ENCODE measurements at regions not wholly inside any gene's neighbourhood (a gene's known extent, or its start where the extent isn't known, plus 50 kb on each side); places are given as distances from the start of the nearest gene placed in this dataset.

GRCh38 chr13:112240076-112240475 is 136.1 kb upstream of the SPACA7 start:
- Histone ChIP-seq H3K9me2 (ENCODE audit: insufficient read depth) (no peaks in the 10 kb centered on the region; the same call in 1 of the 2 replicates), H2AFZ (no peak overlapping the region), H3K4me3 (no peak overlapping the region), H3K4me1 (ENCODE audit: insufficient read depth) (peaks cover 8% of the 10 kb centered on the region; the same call in 1 of the 2 replicates), H4K20me1 (replicated peaks; ENCODE audit: insufficient read depth) (no peaks in the 10 kb centered on the region), H3K36me3 (ENCODE audit: insufficient read depth) (no peaks in the 10 kb centered on the region), H3K27me3 (ENCODE audit: insufficient read depth) (no peaks in the 10 kb centered on the region), H3K27ac (ENCODE audit: low read depth) (no peak overlapping the region), H3F3A (replicated peaks; ENCODE audit: low read depth) (no peaks in the 10 kb centered on the region), H3K79me2 (replicated peaks; ENCODE audit: insufficient read depth) (no peaks in the 10 kb centered on the region), H3K4me2 (no peak overlapping the region)
- Mint-ChIP-seq H3K27ac (no peak overlapping the region), H3K36me3 (ENCODE audit: low read depth) (peaks cover 12% of the 10 kb centered on the region; the same call in 2 of the 3 replicates), H3K4me1 (peaks cover 7% of the 10 kb centered on the region; the same call in 2 of the 3 replicates), H3K9me3 (peaks cover 17% of the 10 kb centered on the region), H3K4me3 (no peak overlapping the region), H3K27me3 (ENCODE audit: insufficient read depth, low read depth, poor library complexity) (peaks cover 10% of the 10 kb centered on the region)
- no peak for TF ChIP-seq EZH2phosphoT487 (IDR thresholded peaks at IDR 0.05; ENCODE audit: unreplicated experiment)
- TF ChIP-seq POLR2AphosphoS5 (IDR thresholded peaks at IDR 0.05; ENCODE audit: low read depth) = no peak
- no peak for TF ChIP-seq CREB1 (CRISPR knock-in tag; IDR thresholded peaks at IDR 0.05; ENCODE audit: low read depth)
- no peak for TF ChIP-seq STAT1 (IDR thresholded peaks at IDR 0.05; ENCODE audit: unreplicated experiment)
- no peak for TF ChIP-seq JUNB (IDR thresholded peaks at IDR 0.05; ENCODE audit: unreplicated experiment)
- TF ChIP-seq EZH2 (IDR thresholded peaks at IDR 0.05; ENCODE audit: low read depth, unreplicated experiment) = no peak
- TF ChIP-seq ZNF331 (CRISPR knock-in tag; IDR thresholded peaks at IDR 0.05; ENCODE audit: low read depth) = no peak
- no peak for TF ChIP-seq ZNF114 (CRISPR knock-in tag; IDR thresholded peaks at IDR 0.05)
- TF ChIP-seq, protein P1, sequence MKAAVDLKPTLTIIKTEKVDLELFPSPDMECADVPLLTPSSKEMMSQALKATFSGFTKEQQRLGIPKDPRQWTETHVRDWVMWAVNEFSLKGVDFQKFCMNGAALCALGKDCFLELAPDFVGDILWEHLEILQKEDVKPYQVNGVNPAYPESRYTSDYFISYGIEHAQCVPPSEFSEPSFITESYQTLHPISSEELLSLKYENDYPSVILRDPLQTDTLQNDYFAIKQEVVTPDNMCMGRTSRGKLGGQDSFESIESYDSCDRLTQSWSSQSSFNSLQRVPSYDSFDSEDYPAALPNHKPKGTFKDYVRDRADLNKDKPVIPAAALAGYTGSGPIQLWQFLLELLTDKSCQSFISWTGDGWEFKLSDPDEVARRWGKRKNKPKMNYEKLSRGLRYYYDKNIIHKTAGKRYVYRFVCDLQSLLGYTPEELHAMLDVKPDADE (IDR thresholded peaks at IDR 0.05) = no peak
- TF ChIP-seq NANOG (IDR thresholded peaks at IDR 0.05; ENCODE audit: borderline replicate concordance) = no peak
- TF ChIP-seq, protein P2, sequence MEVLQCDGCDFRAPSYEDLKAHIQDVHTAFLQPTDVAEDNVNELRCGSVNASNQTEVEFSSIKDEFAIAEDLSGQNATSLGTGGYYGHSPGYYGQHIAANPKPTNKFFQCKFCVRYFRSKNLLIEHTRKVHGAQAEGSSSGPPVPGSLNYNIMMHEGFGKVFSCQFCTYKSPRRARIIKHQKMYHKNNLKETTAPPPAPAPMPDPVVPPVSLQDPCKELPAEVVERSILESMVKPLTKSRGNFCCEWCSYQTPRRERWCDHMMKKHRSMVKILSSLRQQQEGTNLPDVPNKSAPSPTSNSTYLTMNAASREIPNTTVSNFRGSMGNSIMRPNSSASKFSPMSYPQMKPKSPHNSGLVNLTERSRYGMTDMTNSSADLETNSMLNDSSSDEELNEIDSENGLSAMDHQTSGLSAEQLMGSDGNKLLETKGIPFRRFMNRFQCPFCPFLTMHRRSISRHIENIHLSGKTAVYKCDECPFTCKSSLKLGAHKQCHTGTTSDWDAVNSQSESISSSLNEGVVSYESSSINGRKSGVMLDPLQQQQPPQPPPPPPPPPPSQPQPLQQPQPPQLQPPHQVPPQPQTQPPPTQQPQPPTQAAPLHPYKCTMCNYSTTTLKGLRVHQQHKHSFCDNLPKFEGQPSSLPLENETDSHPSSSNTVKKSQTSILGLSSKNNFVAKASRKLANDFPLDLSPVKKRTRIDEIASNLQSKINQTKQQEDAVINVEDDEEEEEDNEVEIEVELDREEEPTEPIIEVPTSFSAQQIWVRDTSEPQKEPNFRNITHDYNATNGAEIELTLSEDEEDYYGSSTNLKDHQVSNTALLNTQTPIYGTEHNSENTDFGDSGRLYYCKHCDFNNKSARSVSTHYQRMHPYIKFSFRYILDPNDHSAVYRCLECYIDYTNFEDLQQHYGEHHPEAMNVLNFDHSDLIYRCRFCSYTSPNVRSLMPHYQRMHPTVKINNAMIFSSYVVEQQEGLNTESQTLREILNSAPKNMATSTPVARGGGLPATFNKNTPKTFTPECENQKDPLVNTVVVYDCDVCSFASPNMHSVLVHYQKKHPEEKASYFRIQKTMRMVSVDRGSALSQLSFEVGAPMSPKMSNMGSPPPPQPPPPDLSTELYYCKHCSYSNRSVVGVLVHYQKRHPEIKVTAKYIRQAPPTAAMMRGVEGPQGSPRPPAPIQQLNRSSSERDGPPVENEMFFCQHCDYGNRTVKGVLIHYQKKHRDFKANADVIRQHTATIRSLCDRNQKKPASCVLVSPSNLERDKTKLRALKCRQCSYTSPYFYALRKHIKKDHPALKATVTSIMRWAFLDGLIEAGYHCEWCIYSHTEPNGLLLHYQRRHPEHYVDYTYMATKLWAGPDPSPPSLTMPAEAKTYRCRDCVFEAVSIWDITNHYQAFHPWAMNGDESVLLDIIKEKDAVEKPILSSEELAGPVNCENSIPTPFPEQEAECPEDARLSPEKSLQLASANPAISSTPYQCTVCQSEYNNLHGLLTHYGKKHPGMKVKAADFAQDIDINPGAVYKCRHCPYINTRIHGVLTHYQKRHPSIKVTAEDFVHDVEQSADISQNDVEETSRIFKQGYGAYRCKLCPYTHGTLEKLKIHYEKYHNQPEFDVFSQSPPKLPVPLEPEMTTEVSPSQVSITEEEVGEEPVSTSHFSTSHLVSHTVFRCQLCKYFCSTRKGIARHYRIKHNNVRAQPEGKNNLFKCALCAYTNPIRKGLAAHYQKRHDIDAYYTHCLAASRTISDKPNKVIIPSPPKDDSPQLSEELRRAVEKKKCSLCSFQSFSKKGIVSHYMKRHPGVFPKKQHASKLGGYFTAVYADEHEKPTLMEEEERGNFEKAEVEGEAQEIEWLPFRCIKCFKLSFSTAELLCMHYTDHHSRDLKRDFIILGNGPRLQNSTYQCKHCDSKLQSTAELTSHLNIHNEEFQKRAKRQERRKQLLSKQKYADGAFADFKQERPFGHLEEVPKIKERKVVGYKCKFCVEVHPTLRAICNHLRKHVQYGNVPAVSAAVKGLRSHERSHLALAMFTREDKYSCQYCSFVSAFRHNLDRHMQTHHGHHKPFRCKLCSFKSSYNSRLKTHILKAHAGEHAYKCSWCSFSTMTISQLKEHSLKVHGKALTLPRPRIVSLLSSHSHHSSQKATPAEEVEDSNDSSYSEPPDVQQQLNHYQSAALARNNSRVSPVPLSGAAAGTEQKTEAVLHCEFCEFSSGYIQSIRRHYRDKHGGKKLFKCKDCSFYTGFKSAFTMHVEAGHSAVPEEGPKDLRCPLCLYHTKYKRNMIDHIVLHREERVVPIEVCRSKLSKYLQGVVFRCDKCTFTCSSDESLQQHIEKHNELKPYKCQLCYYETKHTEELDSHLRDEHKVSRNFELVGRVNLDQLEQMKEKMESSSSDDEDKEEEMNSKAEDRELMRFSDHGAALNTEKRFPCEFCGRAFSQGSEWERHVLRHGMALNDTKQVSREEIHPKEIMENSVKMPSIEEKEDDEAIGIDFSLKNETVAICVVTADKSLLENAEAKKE (CRISPR knock-in tag; IDR thresholded peaks at IDR 0.05) = no peak
- no peak for ATAC-seq
- DNase-seq (ENCODE audit: low spot score) = no peak

Measured in GM23338 (cell line).